WTC11 (cell line): ENCODE measurements at regions not wholly inside any gene's neighbourhood (a gene's known extent, or its start where the extent isn't known, plus 50 kb on each side); places are given as distances from the start of the nearest gene placed in this dataset.

Experiments used
- ATAC-seq: fragments of 200-7000 bp; cut with Tn5 transposase; 2 replicates; pipeline ENCODE4 v1.10.0; 2021; ENCODE audit warnings: mild to moderate bottlenecking, moderate library complexity
- CTCF ChIA-PET: fragments of 300-600 bp; sonication (Branson Sonifier 250); formaldehyde crosslinking; loops from one replicate; lab custom pipeline; 2021; ENCODE audit warnings: antibody characterized with exemption; lab: Charles Lee
- POLR2A ChIA-PET: fragments of 350-600 bp; sonication (Branson Sonifier 250); formaldehyde crosslinking; loops from one replicate; lab custom pipeline; 2021; ENCODE audit warnings: antibody characterized with exemption; lab: Charles Lee
- DNase-seq: peaks from one replicate; pipeline ENCODE4 v3.0.0; 2021; ENCODE audit warnings: low spot score
- H3K27ac Mint-ChIP-seq: 2 replicates; pipeline ENCODE4 v1.8.0; 2021; ENCODE audit warnings: mixed read lengths
- H3K27me3 Mint-ChIP-seq: 2 replicates; pipeline ENCODE4 v1.8.0; 2021; ENCODE audit warnings: low read depth, mild to moderate bottlenecking, moderate library complexity, mixed read lengths
- H3K36me3 Mint-ChIP-seq: 2 replicates; pipeline ENCODE4 v1.8.0; 2021; ENCODE audit warnings: mixed read lengths
- H3K4me1 Mint-ChIP-seq: 2 replicates; pipeline ENCODE4 v1.8.0; 2022; ENCODE audit warnings: mixed read lengths
- H3K4me3 Mint-ChIP-seq: 2 replicates; pipeline ENCODE4 v1.8.0; 2021; ENCODE audit warnings: mild to moderate bottlenecking, moderate library complexity, mixed read lengths
- H3K9me3 Mint-ChIP-seq: 2 replicates; pipeline ENCODE4 v1.8.0; 2021; ENCODE audit warnings: mixed read lengths
- ARID4B ChIP-seq: sonication (generic); formaldehyde crosslinking; IDR thresholded peaks from 2 replicates; pipeline ENCODE4 v1.8.0; 2023; ENCODE audit warnings: missing genetic modification reagents, mild to moderate bottlenecking, borderline replicate concordance
- ATF6 ChIP-seq: sonication (generic); formaldehyde crosslinking; IDR thresholded peaks from 2 replicates; pipeline ENCODE4 v1.8.1; 2023; ENCODE audit warnings: mild to moderate bottlenecking, missing genetic modification reagents
- CDX4 ChIP-seq: fragments of 250-450 bp; sonication (Bioruptor Pico); IDR thresholded peaks from 2 replicates; pipeline ENCODE4 v1.9.0; 2021; ENCODE audit warnings: moderate library complexity, mild to moderate bottlenecking, inconsistent platforms, borderline replicate concordance
- E2F4 ChIP-seq: sonication (generic); formaldehyde crosslinking; IDR thresholded peaks from 2 replicates; pipeline ENCODE4 v1.8.1; 2022; ENCODE audit warnings: low read depth, mild to moderate bottlenecking, moderate library complexity, missing genetic modification reagents, borderline replicate concordance
- ELF4 ChIP-seq: sonication (generic); formaldehyde crosslinking; IDR thresholded peaks from 2 replicates; pipeline ENCODE4 v1.8.1; 2022; ENCODE audit warnings: low read depth, mild to moderate bottlenecking, moderate library complexity, missing genetic modification reagents
- MAX ChIP-seq: sonication (generic); formaldehyde crosslinking; IDR thresholded peaks from 2 replicates; pipeline ENCODE4 v1.8.0; 2022; ENCODE audit warnings: mild to moderate bottlenecking, missing genetic modification reagents
- NR2C2 ChIP-seq: sonication (generic); formaldehyde crosslinking; IDR thresholded peaks from 2 replicates; pipeline ENCODE4 v1.8.0; 2022; ENCODE audit warnings: mild to moderate bottlenecking, missing genetic modification reagents
- OVOL2 ChIP-seq: fragments of 250-450 bp; sonication (Bioruptor Pico); IDR thresholded peaks from 2 replicates; pipeline ENCODE4 v1.9.0; 2021; ENCODE audit warnings: mild to moderate bottlenecking, borderline replicate concordance
- PRDM15 ChIP-seq: sonication (generic); formaldehyde crosslinking; IDR thresholded peaks from 2 replicates; pipeline ENCODE4 v1.8.0; 2022; ENCODE audit warnings: missing genetic modification reagents
- PRRX2 ChIP-seq: fragments of 250-450 bp; sonication (Bioruptor Pico); IDR thresholded peaks from 2 replicates; pipeline ENCODE4 v1.8.0; 2021; ENCODE audit warnings: mild to moderate bottlenecking
- RELA ChIP-seq: sonication (generic); formaldehyde crosslinking; IDR thresholded peaks from 2 replicates; pipeline ENCODE4 v1.8.1; 2022; ENCODE audit warnings: missing genetic modification reagents, mild to moderate bottlenecking, borderline replicate concordance
- SOX15 ChIP-seq: fragments of 250-450 bp; sonication (Bioruptor Pico); IDR thresholded peaks from 2 replicates; pipeline ENCODE4 v1.9.0; 2021; ENCODE audit warnings: mild to moderate bottlenecking
- TCF7 ChIP-seq: sonication (generic); formaldehyde crosslinking; IDR thresholded peaks from 2 replicates; pipeline ENCODE4 v1.8.0; 2022; ENCODE audit warnings: mild to moderate bottlenecking, low read depth, missing genetic modification reagents, moderate library complexity
- TEAD1 ChIP-seq: sonication (generic); formaldehyde crosslinking; IDR thresholded peaks from 2 replicates; pipeline ENCODE4 v1.8.0; 2022; ENCODE audit warnings: mild to moderate bottlenecking, missing genetic modification reagents
- USF2 ChIP-seq: sonication (generic); formaldehyde crosslinking; IDR thresholded peaks from 2 replicates; pipeline ENCODE4 v1.8.1; 2023; ENCODE audit warnings: mild to moderate bottlenecking, missing genetic modification reagents, moderate library complexity
- ZNF219 ChIP-seq: sonication (generic); formaldehyde crosslinking; IDR thresholded peaks from 2 replicates; pipeline ENCODE4 v1.8.0; 2023; ENCODE audit warnings: missing genetic modification reagents, mild to moderate bottlenecking, borderline replicate concordance

GRCh38 chr11:116576526-116576925 lies 196.3 kb downstream of the BUD13 start (continued):
- TF ChIP-seq E2F4 (CRISPR knock-in tag) (no peak), ATF6 (CRISPR knock-in tag) (no peak), SOX15 (no peak), NR2C2 (CRISPR knock-in tag) (no peak), OVOL2 (CRISPR knock-in tag) (no peak), RELA (CRISPR knock-in tag) (no peak), MAX (CRISPR knock-in tag) (no peak), PRRX2 (CRISPR knock-in tag) (no peak), USF2 (CRISPR knock-in tag) (no peak)

- peak; percentile 39; the same call in 1 of the 2 replicates for ATAC-seq
- POLR2A ChIA-PET, result no interaction called here
Measured at GRCh38 chr11:116567721-116568242, 205.0 kb downstream of the BUD13 start.

GRCh38 chr11:116563712-116564047 lies 209.1 kb downstream of the BUD13 start:
- DNase-seq, result no peak
- POLR2A ChIA-PET, result no interaction called here
- peaks cover 10% of the 10 kb centered on the region for H3K4me1 Mint-ChIP-seq
- no peak for ATAC-seq
- CTCF ChIA-PET, result interaction anchor here (1.1 kb wide), 1 partner anchor 169 kb away, joined by 3 read pairs; no protein-coding TSS in a partner anchor
- H3K36me3 Mint-ChIP-seq, result no peaks in the 10 kb centered on the region
- H3K4me3 Mint-ChIP-seq, result no peak overlapping the region
- peaks cover 4% of the 10 kb centered on the region for H3K9me3 Mint-ChIP-seq
- H3K27ac Mint-ChIP-seq, result no peak overlapping the region
- peaks cover 4% of the 10 kb centered on the region; the same call in 1 of the 2 replicates for H3K27me3 Mint-ChIP-seq
- no peak for TF ChIP-seq TEAD1 (CRISPR knock-in tag)
- TF ChIP-seq TCF7 (CRISPR knock-in tag), result no peak
- TF ChIP-seq CDX4 (CRISPR knock-in tag), result no peak
- TF ChIP-seq ELF4, result no peak
- no peak for TF ChIP-seq ARID4B (CRISPR knock-in tag)

More at GRCh38 chr11:116567721-116568242, 205.0 kb downstream of the BUD13 start:
- TF ChIP-seq ZNF219 (no peak), PRDM15 (CRISPR knock-in tag) (peak; percentile 21; the same call in 1 of the 2 replicates)
- Mint-ChIP-seq H3K4me3 (no peak overlapping the region), H3K4me1 (peaks cover 7% of the 10 kb centered on the region), H3K9me3 (peaks cover 4% of the 10 kb centered on the region), H3K27me3 (no peaks in the 10 kb centered on the region), H3K36me3 (no peaks in the 10 kb centered on the region), H3K27ac (peak overlapping the region; percentile 49; the same call in 1 of the 2 replicates)
- CTCF ChIA-PET, result interaction anchor here (0.8 to 1.1 kb wide), 2 partner anchors 11 to 54 kb away, joined by 4 to 5 read pairs; no protein-coding TSS in a partner anchor
- no peak for DNase-seq
